ENCODE measurements at regions not wholly inside any gene's neighbourhood (a gene's known extent, or its start where the extent isn't known, plus 50 kb on each side); places are given as distances from the start of the nearest gene placed in this dataset.

DNA sequence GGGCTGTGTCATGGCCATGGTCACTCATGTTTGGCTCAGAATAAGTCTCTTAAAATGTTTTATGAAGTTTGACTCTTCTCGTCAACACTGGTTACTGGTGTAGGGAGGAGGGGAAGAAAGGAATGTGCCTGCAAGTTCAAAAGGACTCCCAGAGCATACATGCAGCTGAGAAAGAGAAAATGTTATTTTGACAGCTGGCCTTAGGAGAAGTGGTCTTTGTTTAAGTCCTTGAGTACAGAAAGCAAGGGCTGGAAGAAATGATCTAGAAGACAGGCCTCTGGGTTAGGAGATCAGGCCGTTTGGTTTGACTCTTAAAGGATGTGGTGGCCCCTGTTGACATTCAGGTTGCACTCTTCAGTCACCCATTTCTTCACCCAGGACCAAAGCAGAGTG, 245.5 kb downstream of the REEP3 start:
- 69% methylated on average over 2 of the region's 2 CpGs for WGBS (ENCODE audit: insufficient coverage)
- no peak for ATAC-seq
- Histone ChIP-seq H3K36me3 (ENCODE audit: control insufficient read depth, insufficient read depth, low read length) (no peaks in the 10 kb centered on the region), H3K27me3 (ENCODE audit: control insufficient read depth, insufficient read depth, low read length) (no peaks in the 10 kb centered on the region), H3K4me1 (ENCODE audit: control insufficient read depth, insufficient read depth, low read length) (no peaks in the 10 kb centered on the region), H3K27ac (ENCODE audit: low read length) (no peak overlapping the region), H3K9me3 (ENCODE audit: control insufficient read depth, insufficient read depth, low read length) (no peaks in the 10 kb centered on the region), H3K4me3 (ENCODE audit: low read length) (no peak overlapping the region)
- Mint-ChIP-seq H3K27me3 (ENCODE audit: low read depth in 2 of 2) (peaks cover 5 to 25% of the 10 kb centered on the region in 2 donors), H3K9me3 (no peaks in the 10 kb centered on the region), H3K4me3 (no peak overlapping the region), H3K4me1 (no peaks in the 10 kb centered on the region), H3K36me3 (no peaks in the 10 kb centered on the region), H3K27ac (no peak overlapping the region)
- DNase-seq, result no peak
- TF ChIP-seq, protein P1, sequence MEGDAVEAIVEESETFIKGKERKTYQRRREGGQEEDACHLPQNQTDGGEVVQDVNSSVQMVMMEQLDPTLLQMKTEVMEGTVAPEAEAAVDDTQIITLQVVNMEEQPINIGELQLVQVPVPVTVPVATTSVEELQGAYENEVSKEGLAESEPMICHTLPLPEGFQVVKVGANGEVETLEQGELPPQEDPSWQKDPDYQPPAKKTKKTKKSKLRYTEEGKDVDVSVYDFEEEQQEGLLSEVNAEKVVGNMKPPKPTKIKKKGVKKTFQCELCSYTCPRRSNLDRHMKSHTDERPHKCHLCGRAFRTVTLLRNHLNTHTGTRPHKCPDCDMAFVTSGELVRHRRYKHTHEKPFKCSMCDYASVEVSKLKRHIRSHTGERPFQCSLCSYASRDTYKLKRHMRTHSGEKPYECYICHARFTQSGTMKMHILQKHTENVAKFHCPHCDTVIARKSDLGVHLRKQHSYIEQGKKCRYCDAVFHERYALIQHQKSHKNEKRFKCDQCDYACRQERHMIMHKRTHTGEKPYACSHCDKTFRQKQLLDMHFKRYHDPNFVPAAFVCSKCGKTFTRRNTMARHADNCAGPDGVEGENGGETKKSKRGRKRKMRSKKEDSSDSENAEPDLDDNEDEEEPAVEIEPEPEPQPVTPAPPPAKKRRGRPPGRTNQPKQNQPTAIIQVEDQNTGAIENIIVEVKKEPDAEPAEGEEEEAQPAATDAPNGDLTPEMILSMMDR (IDR thresholded peaks at IDR 0.05), result no peak
- intact Hi-C loops (cut with micrococcal nuclease), result no loop called here

DNA sequence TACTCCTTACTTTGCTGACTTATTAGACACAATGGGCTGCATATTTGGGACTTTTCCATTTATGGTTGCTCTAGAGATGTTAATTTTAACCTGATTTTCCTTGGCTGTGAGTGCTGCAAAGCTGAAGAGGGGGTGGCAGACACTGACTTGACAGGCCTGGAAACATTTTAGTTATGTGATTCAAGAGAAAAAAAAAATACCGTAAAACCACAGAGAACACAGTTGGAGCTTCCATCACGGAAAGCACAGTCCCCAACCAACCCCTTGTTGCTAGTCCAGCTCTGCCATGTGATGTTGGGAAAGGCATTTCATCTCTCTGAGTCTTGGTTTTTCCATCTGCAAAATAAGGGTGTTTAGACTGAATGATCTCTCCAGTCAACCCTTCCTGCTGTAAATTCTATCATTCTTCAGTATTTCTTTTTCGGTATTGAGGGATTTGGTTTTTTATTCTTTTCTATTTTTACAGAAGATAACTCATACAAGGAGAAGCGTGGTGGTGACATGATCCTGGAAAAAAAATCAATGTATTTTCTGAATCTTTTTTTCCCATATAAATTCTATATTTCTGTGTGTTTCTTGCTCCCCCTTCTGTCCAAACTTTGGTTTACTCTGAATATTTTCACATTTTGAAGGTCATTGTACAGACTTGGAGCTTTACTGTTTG, 246.1 kb downstream of the REEP3 start:
- DNase-seq, result no peak
- Histone ChIP-seq H3K4me1 (ENCODE audit: control insufficient read depth, insufficient read depth, low read length) (no peaks in the 10 kb centered on the region), H3K27ac (ENCODE audit: low read length) (no peak overlapping the region), H3K27me3 (ENCODE audit: control insufficient read depth, insufficient read depth, low read length) (no peaks in the 10 kb centered on the region), H3K9me3 (ENCODE audit: control insufficient read depth, insufficient read depth, low read length) (no peaks in the 10 kb centered on the region), H3K36me3 (ENCODE audit: control insufficient read depth, insufficient read depth, low read length) (no peaks in the 10 kb centered on the region), H3K4me3 (ENCODE audit: low read length) (no peak overlapping the region)
- WGBS (ENCODE audit: insufficient coverage), result 95% methylated on average over 3 of the region's 4 CpGs
- no peaks in the 10 kb centered on the region for H3K4me1 Mint-ChIP-seq
- H3K9me3 Mint-ChIP-seq, result no peaks in the 10 kb centered on the region
- H3K27ac Mint-ChIP-seq, result no peak overlapping the region
- H3K27me3 Mint-ChIP-seq (ENCODE audit: low read depth in 2 of 2), result peaks cover 5 to 25% of the 10 kb centered on the region in 2 donors
- no peak overlapping the region for H3K4me3 Mint-ChIP-seq
- intact Hi-C loops (cut with micrococcal nuclease), result no loop called here
- TF ChIP-seq, protein P1 (IDR thresholded peaks at IDR 0.05), result no peak
- no peak for ATAC-seq
- H3K36me3 Mint-ChIP-seq, result no peaks in the 10 kb centered on the region

DNA sequence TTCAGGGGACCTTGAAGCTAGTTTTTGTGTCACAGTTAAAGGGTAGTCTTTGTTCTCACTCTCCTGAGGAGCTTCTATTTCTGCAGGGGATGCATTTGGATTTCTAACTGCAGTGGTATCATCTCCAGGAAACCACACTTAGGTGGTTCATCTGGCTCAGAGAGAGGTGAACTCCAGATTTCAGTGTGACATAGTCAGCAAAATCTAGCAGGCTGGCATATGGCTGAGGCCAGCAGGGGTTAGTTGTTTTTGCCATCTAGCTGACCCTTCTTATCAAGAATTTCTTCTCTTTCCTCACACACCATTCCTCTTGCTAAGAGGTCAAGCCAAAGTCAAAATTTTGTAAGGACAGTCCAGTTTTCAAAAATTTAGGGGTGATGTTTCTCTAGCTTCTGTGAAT, 248.2 kb downstream of the REEP3 start:
- Mint-ChIP-seq H3K4me1 (no peaks in the 10 kb centered on the region), H3K4me3 (no peak overlapping the region), H3K9me3 (no peaks in the 10 kb centered on the region), H3K27me3 (ENCODE audit: low read depth in 2 of 2) (peaks cover 5 to 25% of the 10 kb centered on the region in 2 donors), H3K27ac (no peak overlapping the region), H3K36me3 (no peaks in the 10 kb centered on the region)
- Histone ChIP-seq H3K36me3 (ENCODE audit: control insufficient read depth, insufficient read depth, low read length) (no peaks in the 10 kb centered on the region), H3K9me3 (ENCODE audit: control insufficient read depth, insufficient read depth, low read length) (no peaks in the 10 kb centered on the region), H3K4me1 (ENCODE audit: control insufficient read depth, insufficient read depth, low read length) (no peaks in the 10 kb centered on the region), H3K27ac (ENCODE audit: low read length) (no peak overlapping the region), H3K4me3 (ENCODE audit: low read length) (no peak overlapping the region), H3K27me3 (ENCODE audit: control insufficient read depth, insufficient read depth, low read length) (no peaks in the 10 kb centered on the region)
- intact Hi-C loops (cut with micrococcal nuclease), result no loop called here
- TF ChIP-seq, protein P1 (IDR thresholded peaks at IDR 0.05), result no peak
- DNase-seq (no peak), ATAC-seq (no peak)

DNA sequence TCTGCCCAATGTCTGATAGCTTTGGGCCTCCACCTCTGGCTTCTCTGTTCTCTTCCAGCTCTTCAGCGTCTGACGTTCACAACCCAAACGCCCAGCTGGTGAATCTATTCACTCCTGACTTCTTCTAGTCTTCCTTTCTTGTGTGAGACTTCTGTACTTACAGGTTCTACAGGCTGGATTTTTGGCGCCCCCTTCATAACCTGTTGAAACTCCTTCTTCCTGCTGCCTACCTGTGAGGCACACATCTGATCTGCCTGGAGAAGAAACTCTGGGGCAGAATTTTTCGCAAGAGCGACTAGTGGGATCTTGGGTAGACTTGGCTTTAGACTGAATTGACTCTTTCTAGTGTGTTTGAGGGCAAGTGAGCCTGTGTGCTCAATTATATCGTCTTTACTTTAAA, 249.3 kb downstream of the REEP3 start:
- no peaks in the 10 kb centered on the region for H3K27me3 ChIP-seq (ENCODE audit: control insufficient read depth, insufficient read depth, low read length)
- no peaks in the 10 kb centered on the region for H3K4me1 Mint-ChIP-seq
- 83% methylated on average over 7 of the region's 7 CpGs for WGBS (ENCODE audit: insufficient coverage)
- no peaks in the 10 kb centered on the region for H3K9me3 ChIP-seq (ENCODE audit: control insufficient read depth, insufficient read depth, low read length)
- DNase-seq, result no peak
- no peaks in the 10 kb centered on the region for H3K36me3 Mint-ChIP-seq
- no peak overlapping the region for H3K4me3 ChIP-seq (ENCODE audit: low read length)
- H3K4me1 ChIP-seq (ENCODE audit: control insufficient read depth, insufficient read depth, low read length), result no peaks in the 10 kb centered on the region
- H3K4me3 Mint-ChIP-seq, result no peak overlapping the region
- H3K27me3 Mint-ChIP-seq (ENCODE audit: low read depth in 2 of 2), result peaks cover 8 to 25% of the 10 kb centered on the region in 2 donors
- H3K27ac ChIP-seq (ENCODE audit: low read length), result no peak overlapping the region
- no peak overlapping the region for H3K27ac Mint-ChIP-seq
- intact Hi-C loops (cut with micrococcal nuclease), result no loop called here
- ATAC-seq, result no peak
- no peaks in the 10 kb centered on the region for H3K9me3 Mint-ChIP-seq
- TF ChIP-seq, protein P1 (IDR thresholded peaks at IDR 0.05), result no peak
- H3K36me3 ChIP-seq (ENCODE audit: control insufficient read depth, insufficient read depth, low read length), result no peaks in the 10 kb centered on the region

All from natural killer cell (primary cell).